H1 (cell line): ENCODE measurements at regions not wholly inside any gene's neighbourhood (a gene's known extent, or its start where the extent isn't known, plus 50 kb on each side); places are given as distances from the start of the nearest gene placed in this dataset. TPM values are rescaled to one million over a fixed set of nuclear protein-coding genes. Genes with fewer than 3 reads are reported as not detected.

ENCODE experiments used
- small RNA-seq: library from polyadenylated mRNA; stranded (forward); fragments of <200 nt; extraction: miRNeasy Mini kit (QIAGEN cat#:217004); gene quantifications from one replicate; pipeline ENCODE3, GENCODE V24; 2013; ENCODE audit not compliant: insufficient read depth

Small RNAs in the stretch of these regions (small RNA-seq; reads per million reads assigned to genes)
- gene AC061975.2: not detected
